GM23338 (cell line): ENCODE measurements at regions not wholly inside any gene's neighbourhood (a gene's known extent, or its start where the extent isn't known, plus 50 kb on each side); places are given as distances from the start of the nearest gene placed in this dataset.

Experiments used
- ATAC-seq: fragments of 200-7000 bp; cut with Tn5 transposase; 3 replicates; pipeline ENCODE4 v1.9.1; 2020
- DNase-seq: peaks from one replicate; pipeline ENCODE4 v3.0.0-alpha.2; 2015; ENCODE audit warnings: low spot score
- H2AFZ ChIP-seq: fragments of 200-600 bp; sonication (generic); 2 replicates; pipeline ENCODE4 v1.8.0; 2016; ENCODE audit warnings: antibody characterized with exemption, mild to moderate bottlenecking, moderate library complexity
- H3F3A ChIP-seq: fragments of 200-600 bp; sonication (generic); replicated peaks from 2 replicates; pipeline ENCODE4 v1.8.0; 2017; ENCODE audit warnings: antibody characterized with exemption, mixed run types, low read depth
- H3K27ac ChIP-seq: fragments of 200-600 bp; sonication (generic); 2 replicates; pipeline ENCODE4 v1.6.1; 2016; ENCODE audit warnings: low read depth
- H3K27me3 ChIP-seq: fragments of 200-600 bp; sonication (generic); 2 replicates; pipeline ENCODE4 v1.8.0; 2016; ENCODE audit warnings: mild to moderate bottlenecking, mixed run types, moderate library complexity; ENCODE audit not compliant: insufficient read depth
- H3K36me3 ChIP-seq: fragments of 200-600 bp; sonication (generic); 2 replicates; pipeline ENCODE4 v1.8.0; 2016; ENCODE audit warnings: mild to moderate bottlenecking; ENCODE audit not compliant: insufficient read depth
- H3K4me1 ChIP-seq: fragments of 200-600 bp; sonication (generic); 2 replicates; pipeline ENCODE4 v1.8.0; 2016; ENCODE audit warnings: mild to moderate bottlenecking, moderate library complexity; ENCODE audit not compliant: insufficient read depth
- H3K4me2 ChIP-seq: fragments of 200-600 bp; sonication (generic); 2 replicates; pipeline ENCODE4 v1.7.1; 2017; ENCODE audit warnings: mixed run types
- H3K4me3 ChIP-seq: fragments of 200-600 bp; sonication (generic); 2 replicates; pipeline ENCODE4 v1.6.1; 2016; ENCODE audit warnings: mixed run types
- H3K79me2 ChIP-seq: fragments of 200-600 bp; sonication (generic); replicated peaks from 2 replicates; pipeline ENCODE4 v1.8.0; 2017; ENCODE audit warnings: mild to moderate bottlenecking; ENCODE audit not compliant: insufficient read depth
- H3K9me2 ChIP-seq: fragments of 200-600 bp; sonication (generic); 2 replicates; pipeline ENCODE4 v1.8.0; 2017; ENCODE audit not compliant: insufficient read depth
- H4K20me1 ChIP-seq: fragments of 200-600 bp; sonication (generic); replicated peaks from 2 replicates; pipeline ENCODE4 v1.8.0; 2017; ENCODE audit warnings: mild to moderate bottlenecking; ENCODE audit not compliant: insufficient read depth
- H3K27ac Mint-ChIP-seq: 2 replicates; pipeline ENCODE4 v1.8.0; 2020; ENCODE audit warnings: inconsistent platforms, mild to moderate bottlenecking, moderate library complexity, mixed read lengths
- H3K27me3 Mint-ChIP-seq: 3 replicates; pipeline ENCODE4 v1.8.0; 2022; ENCODE audit warnings: low read depth, mild to moderate bottlenecking, moderate library complexity, mixed read lengths, inconsistent platforms; ENCODE audit not compliant: insufficient read depth, poor library complexity
- H3K36me3 Mint-ChIP-seq: 3 replicates; pipeline ENCODE4 v1.8.0; 2021; ENCODE audit warnings: low read depth, mild to moderate bottlenecking, inconsistent platforms, moderate library complexity, mixed read lengths
- H3K4me1 Mint-ChIP-seq: 3 replicates; pipeline ENCODE4 v1.8.0; 2020; ENCODE audit warnings: mild to moderate bottlenecking, inconsistent platforms, mixed read lengths
- H3K4me3 Mint-ChIP-seq: 3 replicates; pipeline ENCODE4 v1.8.0; 2021; ENCODE audit warnings: moderate library complexity, mild to moderate bottlenecking, inconsistent platforms, mixed read lengths
- H3K9me3 Mint-ChIP-seq: 3 replicates; pipeline ENCODE4 v1.8.0; 2020; ENCODE audit warnings: moderate library complexity, mild to moderate bottlenecking, inconsistent platforms, mixed read lengths
- CREB1 ChIP-seq: fragments of 250-450 bp; sonication (Bioruptor Pico); IDR thresholded peaks from 2 replicates; pipeline ENCODE4 v1.5.0; 2020; ENCODE audit warnings: low read depth, mild to moderate bottlenecking, moderate library complexity
- EZH2 ChIP-seq: fragments of 200-600 bp; sonication (generic); IDR thresholded peaks from one replicate; pipeline ENCODE4 v1.8.0; 2017; ENCODE audit warnings: antibody characterized with exemption, mild to moderate bottlenecking, low read depth; ENCODE audit not compliant: unreplicated experiment
- EZH2phosphoT487 ChIP-seq: fragments of 200-600 bp; sonication (generic); IDR thresholded peaks from one replicate; pipeline ENCODE4 v1.8.1; 2018; ENCODE audit warnings: antibody characterized with exemption; ENCODE audit not compliant: unreplicated experiment
- JUNB ChIP-seq: IDR thresholded peaks from one replicate; pipeline ENCODE4 v1.6.1; 2016; ENCODE audit warnings: antibody characterized with exemption; ENCODE audit not compliant: unreplicated experiment
- NANOG ChIP-seq: IDR thresholded peaks from 2 replicates; pipeline ENCODE4 v1.6.1; 2016; ENCODE audit warnings: antibody characterized with exemption, borderline replicate concordance
- POLR2AphosphoS5 ChIP-seq: IDR thresholded peaks from 2 replicates; pipeline ENCODE4 v1.6.1; 2016; ENCODE audit warnings: antibody characterized with exemption, low read depth
- STAT1 ChIP-seq: IDR thresholded peaks from one replicate; pipeline ENCODE4 v1.6.1; 2016; ENCODE audit warnings: antibody characterized with exemption; ENCODE audit not compliant: unreplicated experiment
- ZNF114 ChIP-seq: fragments of 250-450 bp; sonication (Bioruptor Pico); IDR thresholded peaks from 2 replicates; pipeline ENCODE4 v1.5.0; 2020; ENCODE audit warnings: mild to moderate bottlenecking, moderate library complexity
- ZNF331 ChIP-seq: fragments of 250-450 bp; sonication (Bioruptor Pico); IDR thresholded peaks from 2 replicates; pipeline ENCODE4 v1.5.0; 2020; ENCODE audit warnings: low read depth, mild to moderate bottlenecking, moderate library complexity
- TF ChIP-seq, protein P1 (sequence below): IDR thresholded peaks from one replicate; pipeline ENCODE4 v1.6.1; 2018; ENCODE audit warnings: antibody characterized with exemption; ENCODE audit not compliant: unreplicated experiment
- TF ChIP-seq, protein P2 (sequence below), 2 experiments: fragments of 200-600 bp in 1 of 2; sonication (generic) in 1 of 2; conservative IDR thresholded peaks; 2 replicates each; pipeline versions ENCODE4 v1.5.1 to v1.6.1; 2016 to 2017; ENCODE audit warnings: antibody characterized with exemption in 2 of 2, low read depth in 2 of 2, mild to moderate bottlenecking in 2 of 2, moderate library complexity in 1 of 2
- TF ChIP-seq, protein P3 (sequence below): fragments of 250-450 bp; sonication (Bioruptor Pico); IDR thresholded peaks from 2 replicates; pipeline ENCODE4 v1.5.0; 2020; ENCODE audit warnings: mild to moderate bottlenecking, moderate library complexity
- TF ChIP-seq, protein P4 (sequence below): IDR thresholded peaks from 2 replicates; pipeline ENCODE4 v1.6.1; 2016; ENCODE audit warnings: antibody characterized with exemption

DNA sequence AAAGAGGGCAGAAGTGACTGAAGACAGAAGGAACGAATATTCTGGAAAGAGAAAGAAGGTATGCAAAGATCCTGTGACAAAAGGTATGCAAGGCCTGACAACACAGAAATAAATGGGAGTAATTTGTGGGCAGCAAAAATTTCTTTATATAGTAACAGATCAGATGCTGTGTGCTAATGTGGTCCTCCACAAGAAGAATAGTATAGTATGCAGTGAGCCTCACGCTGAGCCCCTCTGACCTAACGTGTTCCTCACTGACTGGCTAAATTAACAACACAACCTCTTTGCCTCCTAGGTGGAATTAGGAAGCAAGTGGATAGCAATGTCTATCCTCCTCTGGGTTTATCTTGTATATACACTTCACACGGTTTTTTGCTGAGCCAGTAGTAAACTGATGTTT lies 143.1 kb upstream of the SESN3 start:
- Mint-ChIP-seq H3K4me3 (no peak overlapping the region), H3K4me1 (peaks cover 36% of the 10 kb centered on the region), H3K27me3 (no peaks in the 10 kb centered on the region), H3K36me3 (no peaks in the 10 kb centered on the region), H3K27ac (no peak overlapping the region), H3K9me3 (no peaks in the 10 kb centered on the region)
- no peaks in the 10 kb centered on the region for H4K20me1 ChIP-seq
- H3K79me2 ChIP-seq = no peaks in the 10 kb centered on the region
- H3F3A ChIP-seq = no peaks in the 10 kb centered on the region
- H3K27me3 ChIP-seq = no peaks in the 10 kb centered on the region
- no peaks in the 10 kb centered on the region for H3K36me3 ChIP-seq
- H3K4me2 ChIP-seq = no peak overlapping the region
- 0 out of 2 replicates have a peak, but pooled peaks cover 4% of the 10 kb centered on the region for H3K9me2 ChIP-seq
- no peak overlapping the region for H2AFZ ChIP-seq
- H3K4me1 ChIP-seq = peaks cover 23% of the 10 kb centered on the region
- H3K4me3 ChIP-seq = no peak overlapping the region
- no peak for TF ChIP-seq EZH2
- TF ChIP-seq NANOG = no peak
- no peak for TF ChIP-seq ZNF331
- TF ChIP-seq, protein P1, sequence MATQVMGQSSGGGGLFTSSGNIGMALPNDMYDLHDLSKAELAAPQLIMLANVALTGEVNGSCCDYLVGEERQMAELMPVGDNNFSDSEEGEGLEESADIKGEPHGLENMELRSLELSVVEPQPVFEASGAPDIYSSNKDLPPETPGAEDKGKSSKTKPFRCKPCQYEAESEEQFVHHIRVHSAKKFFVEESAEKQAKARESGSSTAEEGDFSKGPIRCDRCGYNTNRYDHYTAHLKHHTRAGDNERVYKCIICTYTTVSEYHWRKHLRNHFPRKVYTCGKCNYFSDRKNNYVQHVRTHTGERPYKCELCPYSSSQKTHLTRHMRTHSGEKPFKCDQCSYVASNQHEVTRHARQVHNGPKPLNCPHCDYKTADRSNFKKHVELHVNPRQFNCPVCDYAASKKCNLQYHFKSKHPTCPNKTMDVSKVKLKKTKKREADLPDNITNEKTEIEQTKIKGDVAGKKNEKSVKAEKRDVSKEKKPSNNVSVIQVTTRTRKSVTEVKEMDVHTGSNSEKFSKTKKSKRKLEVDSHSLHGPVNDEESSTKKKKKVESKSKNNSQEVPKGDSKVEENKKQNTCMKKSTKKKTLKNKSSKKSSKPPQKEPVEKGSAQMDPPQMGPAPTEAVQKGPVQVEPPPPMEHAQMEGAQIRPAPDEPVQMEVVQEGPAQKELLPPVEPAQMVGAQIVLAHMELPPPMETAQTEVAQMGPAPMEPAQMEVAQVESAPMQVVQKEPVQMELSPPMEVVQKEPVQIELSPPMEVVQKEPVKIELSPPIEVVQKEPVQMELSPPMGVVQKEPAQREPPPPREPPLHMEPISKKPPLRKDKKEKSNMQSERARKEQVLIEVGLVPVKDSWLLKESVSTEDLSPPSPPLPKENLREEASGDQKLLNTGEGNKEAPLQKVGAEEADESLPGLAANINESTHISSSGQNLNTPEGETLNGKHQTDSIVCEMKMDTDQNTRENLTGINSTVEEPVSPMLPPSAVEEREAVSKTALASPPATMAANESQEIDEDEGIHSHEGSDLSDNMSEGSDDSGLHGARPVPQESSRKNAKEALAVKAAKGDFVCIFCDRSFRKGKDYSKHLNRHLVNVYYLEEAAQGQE = no peak
- no peak for TF ChIP-seq EZH2phosphoT487
- TF ChIP-seq JUNB = no peak
- TF ChIP-seq, protein P2, sequence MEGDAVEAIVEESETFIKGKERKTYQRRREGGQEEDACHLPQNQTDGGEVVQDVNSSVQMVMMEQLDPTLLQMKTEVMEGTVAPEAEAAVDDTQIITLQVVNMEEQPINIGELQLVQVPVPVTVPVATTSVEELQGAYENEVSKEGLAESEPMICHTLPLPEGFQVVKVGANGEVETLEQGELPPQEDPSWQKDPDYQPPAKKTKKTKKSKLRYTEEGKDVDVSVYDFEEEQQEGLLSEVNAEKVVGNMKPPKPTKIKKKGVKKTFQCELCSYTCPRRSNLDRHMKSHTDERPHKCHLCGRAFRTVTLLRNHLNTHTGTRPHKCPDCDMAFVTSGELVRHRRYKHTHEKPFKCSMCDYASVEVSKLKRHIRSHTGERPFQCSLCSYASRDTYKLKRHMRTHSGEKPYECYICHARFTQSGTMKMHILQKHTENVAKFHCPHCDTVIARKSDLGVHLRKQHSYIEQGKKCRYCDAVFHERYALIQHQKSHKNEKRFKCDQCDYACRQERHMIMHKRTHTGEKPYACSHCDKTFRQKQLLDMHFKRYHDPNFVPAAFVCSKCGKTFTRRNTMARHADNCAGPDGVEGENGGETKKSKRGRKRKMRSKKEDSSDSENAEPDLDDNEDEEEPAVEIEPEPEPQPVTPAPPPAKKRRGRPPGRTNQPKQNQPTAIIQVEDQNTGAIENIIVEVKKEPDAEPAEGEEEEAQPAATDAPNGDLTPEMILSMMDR (conservative IDR thresholded peaks at IDR 0.05; ENCODE audit: low read depth in 2 of 2) = no peak
- TF ChIP-seq, protein P3, sequence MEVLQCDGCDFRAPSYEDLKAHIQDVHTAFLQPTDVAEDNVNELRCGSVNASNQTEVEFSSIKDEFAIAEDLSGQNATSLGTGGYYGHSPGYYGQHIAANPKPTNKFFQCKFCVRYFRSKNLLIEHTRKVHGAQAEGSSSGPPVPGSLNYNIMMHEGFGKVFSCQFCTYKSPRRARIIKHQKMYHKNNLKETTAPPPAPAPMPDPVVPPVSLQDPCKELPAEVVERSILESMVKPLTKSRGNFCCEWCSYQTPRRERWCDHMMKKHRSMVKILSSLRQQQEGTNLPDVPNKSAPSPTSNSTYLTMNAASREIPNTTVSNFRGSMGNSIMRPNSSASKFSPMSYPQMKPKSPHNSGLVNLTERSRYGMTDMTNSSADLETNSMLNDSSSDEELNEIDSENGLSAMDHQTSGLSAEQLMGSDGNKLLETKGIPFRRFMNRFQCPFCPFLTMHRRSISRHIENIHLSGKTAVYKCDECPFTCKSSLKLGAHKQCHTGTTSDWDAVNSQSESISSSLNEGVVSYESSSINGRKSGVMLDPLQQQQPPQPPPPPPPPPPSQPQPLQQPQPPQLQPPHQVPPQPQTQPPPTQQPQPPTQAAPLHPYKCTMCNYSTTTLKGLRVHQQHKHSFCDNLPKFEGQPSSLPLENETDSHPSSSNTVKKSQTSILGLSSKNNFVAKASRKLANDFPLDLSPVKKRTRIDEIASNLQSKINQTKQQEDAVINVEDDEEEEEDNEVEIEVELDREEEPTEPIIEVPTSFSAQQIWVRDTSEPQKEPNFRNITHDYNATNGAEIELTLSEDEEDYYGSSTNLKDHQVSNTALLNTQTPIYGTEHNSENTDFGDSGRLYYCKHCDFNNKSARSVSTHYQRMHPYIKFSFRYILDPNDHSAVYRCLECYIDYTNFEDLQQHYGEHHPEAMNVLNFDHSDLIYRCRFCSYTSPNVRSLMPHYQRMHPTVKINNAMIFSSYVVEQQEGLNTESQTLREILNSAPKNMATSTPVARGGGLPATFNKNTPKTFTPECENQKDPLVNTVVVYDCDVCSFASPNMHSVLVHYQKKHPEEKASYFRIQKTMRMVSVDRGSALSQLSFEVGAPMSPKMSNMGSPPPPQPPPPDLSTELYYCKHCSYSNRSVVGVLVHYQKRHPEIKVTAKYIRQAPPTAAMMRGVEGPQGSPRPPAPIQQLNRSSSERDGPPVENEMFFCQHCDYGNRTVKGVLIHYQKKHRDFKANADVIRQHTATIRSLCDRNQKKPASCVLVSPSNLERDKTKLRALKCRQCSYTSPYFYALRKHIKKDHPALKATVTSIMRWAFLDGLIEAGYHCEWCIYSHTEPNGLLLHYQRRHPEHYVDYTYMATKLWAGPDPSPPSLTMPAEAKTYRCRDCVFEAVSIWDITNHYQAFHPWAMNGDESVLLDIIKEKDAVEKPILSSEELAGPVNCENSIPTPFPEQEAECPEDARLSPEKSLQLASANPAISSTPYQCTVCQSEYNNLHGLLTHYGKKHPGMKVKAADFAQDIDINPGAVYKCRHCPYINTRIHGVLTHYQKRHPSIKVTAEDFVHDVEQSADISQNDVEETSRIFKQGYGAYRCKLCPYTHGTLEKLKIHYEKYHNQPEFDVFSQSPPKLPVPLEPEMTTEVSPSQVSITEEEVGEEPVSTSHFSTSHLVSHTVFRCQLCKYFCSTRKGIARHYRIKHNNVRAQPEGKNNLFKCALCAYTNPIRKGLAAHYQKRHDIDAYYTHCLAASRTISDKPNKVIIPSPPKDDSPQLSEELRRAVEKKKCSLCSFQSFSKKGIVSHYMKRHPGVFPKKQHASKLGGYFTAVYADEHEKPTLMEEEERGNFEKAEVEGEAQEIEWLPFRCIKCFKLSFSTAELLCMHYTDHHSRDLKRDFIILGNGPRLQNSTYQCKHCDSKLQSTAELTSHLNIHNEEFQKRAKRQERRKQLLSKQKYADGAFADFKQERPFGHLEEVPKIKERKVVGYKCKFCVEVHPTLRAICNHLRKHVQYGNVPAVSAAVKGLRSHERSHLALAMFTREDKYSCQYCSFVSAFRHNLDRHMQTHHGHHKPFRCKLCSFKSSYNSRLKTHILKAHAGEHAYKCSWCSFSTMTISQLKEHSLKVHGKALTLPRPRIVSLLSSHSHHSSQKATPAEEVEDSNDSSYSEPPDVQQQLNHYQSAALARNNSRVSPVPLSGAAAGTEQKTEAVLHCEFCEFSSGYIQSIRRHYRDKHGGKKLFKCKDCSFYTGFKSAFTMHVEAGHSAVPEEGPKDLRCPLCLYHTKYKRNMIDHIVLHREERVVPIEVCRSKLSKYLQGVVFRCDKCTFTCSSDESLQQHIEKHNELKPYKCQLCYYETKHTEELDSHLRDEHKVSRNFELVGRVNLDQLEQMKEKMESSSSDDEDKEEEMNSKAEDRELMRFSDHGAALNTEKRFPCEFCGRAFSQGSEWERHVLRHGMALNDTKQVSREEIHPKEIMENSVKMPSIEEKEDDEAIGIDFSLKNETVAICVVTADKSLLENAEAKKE = no peak
- TF ChIP-seq ZNF114 (CRISPR knock-in tag) = no peak
- no peak for TF ChIP-seq POLR2AphosphoS5
- TF ChIP-seq CREB1 (CRISPR knock-in tag) = no peak
- no peak for TF ChIP-seq STAT1
- TF ChIP-seq, protein P4, sequence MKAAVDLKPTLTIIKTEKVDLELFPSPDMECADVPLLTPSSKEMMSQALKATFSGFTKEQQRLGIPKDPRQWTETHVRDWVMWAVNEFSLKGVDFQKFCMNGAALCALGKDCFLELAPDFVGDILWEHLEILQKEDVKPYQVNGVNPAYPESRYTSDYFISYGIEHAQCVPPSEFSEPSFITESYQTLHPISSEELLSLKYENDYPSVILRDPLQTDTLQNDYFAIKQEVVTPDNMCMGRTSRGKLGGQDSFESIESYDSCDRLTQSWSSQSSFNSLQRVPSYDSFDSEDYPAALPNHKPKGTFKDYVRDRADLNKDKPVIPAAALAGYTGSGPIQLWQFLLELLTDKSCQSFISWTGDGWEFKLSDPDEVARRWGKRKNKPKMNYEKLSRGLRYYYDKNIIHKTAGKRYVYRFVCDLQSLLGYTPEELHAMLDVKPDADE = no peak
- DNase-seq (no peak), ATAC-seq (no peak)
- no peak overlapping the region for H3K27ac ChIP-seq
